ENCODE measurements at regions not wholly inside any gene's neighbourhood (a gene's known extent, or its start where the extent isn't known, plus 50 kb on each side); places are given as distances from the start of the nearest gene placed in this dataset.

- Histone ChIP-seq H2AFZ (ENCODE audit: insufficient read depth, low read depth, low read length, poor library complexity, severe bottlenecking) (no peak overlapping the region), H3K4me2 (replicated peaks; ENCODE audit: low read depth, low read length, poor library complexity, severe bottlenecking) (no peak overlapping the region), H3K36me3 (replicated peaks in 1 of 2; ENCODE audit: control extremely low read depth in 1 of 2, control insufficient read depth in 1 of 2, extremely low read depth in 1 of 2, insufficient read depth in 2 of 2, low read length in 1 of 2) (no peaks in the 10 kb centered on the region), H3K4me3 (ENCODE audit: control extremely low read depth in 1 of 5, extremely low read depth in 1 of 5, insufficient read depth in 1 of 5, low read depth in 2 of 5, low read length in 4 of 5) (no peak overlapping the region), H3K27me3 (replicated peaks in 1 of 4; ENCODE audit: control extremely low read depth in 1 of 4, control insufficient read depth in 3 of 4, insufficient read depth in 4 of 4, low read length in 3 of 4) (no peaks in the 10 kb centered on the region), H3K9me3 (ENCODE audit: control extremely low read depth in 1 of 3, control insufficient read depth in 2 of 3, insufficient read depth in 1 of 3, low read length in 2 of 3) (no peaks in the 10 kb centered on the region), H3K4me1 (ENCODE audit: control insufficient read depth in 2 of 2, insufficient read depth in 2 of 2, low read length in 2 of 2) (no peaks in the 10 kb centered on the region), H3K79me2 (ENCODE audit: control insufficient read depth, insufficient read depth, low read length) (no peaks in the 10 kb centered on the region), H4K20me1 (ENCODE audit: control insufficient read depth, insufficient read depth, low read length, poor library complexity, severe bottlenecking) (no peaks in the 10 kb centered on the region), H3K27ac (ENCODE audit: low read length in 2 of 2) (no peak overlapping the region), H3K9ac (ENCODE audit: low read length) (no peak overlapping the region)
- Mint-ChIP-seq H3K27me3 (no peaks in the 10 kb centered on the region), H3K27ac (no peak overlapping the region), H3K9me3 (ENCODE audit: insufficient read depth) (no peaks in the 10 kb centered on the region), H3K4me3 (no peak overlapping the region), H3K4me1 (no peaks in the 10 kb centered on the region)
- ChIA-PET POLR2A (no interaction called here), CTCF (no interaction called here)
- intact Hi-C loops (cut with micrococcal nuclease): no loop called here
- WGBS (ENCODE audit: insufficient coverage): 100% methylated on average over 1 of the region's 2 CpGs
- ATAC-seq (ENCODE audit: low read depth) (no peak), DNase-seq (no peak)
- no peak for TF ChIP-seq EZH2 (IDR thresholded peaks at IDR 0.05; ENCODE audit: borderline replicate concordance, insufficient read depth, low read depth, low read length, poor library complexity, severe bottlenecking)
- no peak for TF ChIP-seq CTCF (IDR thresholded peaks at IDR 0.05)
Observed at GRCh38 chr3:177488740-177489139, 291.5 kb upstream of the TBL1XR1 start.

- Histone ChIP-seq H3K36me3 (replicated peaks in 1 of 2; ENCODE audit: control extremely low read depth in 1 of 2, control insufficient read depth in 1 of 2, extremely low read depth in 1 of 2, insufficient read depth in 2 of 2, low read length in 1 of 2) (no peaks in the 10 kb centered on the region), H3K79me2 (ENCODE audit: control insufficient read depth, insufficient read depth, low read length) (no peaks in the 10 kb centered on the region), H2AFZ (ENCODE audit: insufficient read depth, low read depth, low read length, poor library complexity, severe bottlenecking) (no peak overlapping the region), H3K4me2 (replicated peaks; ENCODE audit: low read depth, low read length, poor library complexity, severe bottlenecking) (no peak overlapping the region), H3K27ac (ENCODE audit: low read length in 2 of 2) (no peak overlapping the region), H3K9me3 (ENCODE audit: control extremely low read depth in 1 of 3, control insufficient read depth in 2 of 3, insufficient read depth in 1 of 3, low read length in 2 of 3) (no peaks in the 10 kb centered on the region), H4K20me1 (ENCODE audit: control insufficient read depth, insufficient read depth, low read length, poor library complexity, severe bottlenecking) (no peaks in the 10 kb centered on the region), H3K4me3 (ENCODE audit: control extremely low read depth in 1 of 5, extremely low read depth in 1 of 5, insufficient read depth in 1 of 5, low read depth in 2 of 5, low read length in 4 of 5) (no peak overlapping the region), H3K4me1 (ENCODE audit: control insufficient read depth in 2 of 2, insufficient read depth in 2 of 2, low read length in 2 of 2) (no peaks in the 10 kb centered on the region), H3K27me3 (replicated peaks in 1 of 4; ENCODE audit: control extremely low read depth in 1 of 4, control insufficient read depth in 3 of 4, insufficient read depth in 4 of 4, low read length in 3 of 4) (no peaks in the 10 kb centered on the region), H3K9ac (ENCODE audit: low read length) (no peak overlapping the region)
- POLR2A ChIA-PET: no interaction called here
- H3K27ac Mint-ChIP-seq: no peak overlapping the region
- ATAC-seq (ENCODE audit: low read depth): no peak
- intact Hi-C loops (cut with micrococcal nuclease): no loop called here
- 100% methylated on average over 2 of the region's 3 CpGs for WGBS (ENCODE audit: insufficient coverage)
- H3K4me1 Mint-ChIP-seq: no peaks in the 10 kb centered on the region
- no peaks in the 10 kb centered on the region for H3K27me3 Mint-ChIP-seq
- no peak for DNase-seq
- no peaks in the 10 kb centered on the region for H3K9me3 Mint-ChIP-seq (ENCODE audit: insufficient read depth)
- no peak overlapping the region for H3K4me3 Mint-ChIP-seq
- no peak for TF ChIP-seq EZH2 (IDR thresholded peaks at IDR 0.05; ENCODE audit: borderline replicate concordance, insufficient read depth, low read depth, low read length, poor library complexity, severe bottlenecking)
- TF ChIP-seq CTCF (IDR thresholded peaks at IDR 0.05): no peak
- CTCF ChIA-PET: no interaction called here
Observed at GRCh38 chr3:177490626-177491025, 293.3 kb upstream of the TBL1XR1 start.
